H9 (cell line): ENCODE measurements at regions not wholly inside any gene's neighbourhood (a gene's known extent, or its start where the extent isn't known, plus 50 kb on each side); places are given as distances from the start of the nearest gene placed in this dataset.

Experiments
- DNase-seq: peaks from one replicate; pipeline ENCODE4 v3.0.0-alpha.2; 2017
- H2AFZ ChIP-seq: one replicate; pipeline ENCODE4 v1.6.1; 2013; ENCODE audit warnings: mild to moderate bottlenecking, low read length, control low read depth, moderate library complexity
- H2AK5ac ChIP-seq: 2 replicates; pipeline ENCODE4 v1.6.1; 2013; ENCODE audit warnings: low read length, control low read depth, mixed read lengths; ENCODE audit not compliant: insufficient read length
- H2BK120ac ChIP-seq: one replicate; pipeline ENCODE4 v1.6.1; 2013; ENCODE audit warnings: low read depth, mild to moderate bottlenecking, low read length, control low read depth, inconsistent platforms; ENCODE audit not compliant: poor library complexity, severe bottlenecking
- H2BK12ac ChIP-seq: 2 replicates; pipeline ENCODE4 v1.6.1; 2013; ENCODE audit warnings: low read length, control low read depth, mixed read lengths, low read depth; ENCODE audit not compliant: insufficient read length
- H2BK15ac ChIP-seq: 2 replicates; pipeline ENCODE4 v1.6.1; 2013; ENCODE audit warnings: low read depth, low read length, control low read depth
- H2BK20ac ChIP-seq: one replicate; pipeline ENCODE4 v1.6.1; 2013; ENCODE audit warnings: low read depth, mild to moderate bottlenecking, low read length, control low read depth, inconsistent platforms; ENCODE audit not compliant: poor library complexity, severe bottlenecking
- H2BK5ac ChIP-seq: 2 replicates; pipeline ENCODE4 v1.6.1; 2013; ENCODE audit warnings: low read length, control low read depth, mixed read lengths; ENCODE audit not compliant: insufficient read length
- H3K14ac ChIP-seq: 2 replicates; pipeline ENCODE4 v1.6.1; 2013; ENCODE audit warnings: low read length, control low read depth; ENCODE audit not compliant: insufficient read depth
- H3K18ac ChIP-seq: 2 replicates; pipeline ENCODE4 v1.6.1; 2013; ENCODE audit warnings: low read depth, mild to moderate bottlenecking, mixed read lengths, low read length, control low read depth; ENCODE audit not compliant: insufficient read length
- H3K23ac ChIP-seq: 2 replicates; pipeline ENCODE4 v1.6.1; 2013; ENCODE audit warnings: low read length, control low read depth, mixed read lengths, low read depth; ENCODE audit not compliant: insufficient read length
- H3K23me2 ChIP-seq: 2 replicates; pipeline ENCODE4 v1.6.1; 2013; ENCODE audit warnings: low read depth, mild to moderate bottlenecking, mixed read lengths, low read length, control low read depth; ENCODE audit not compliant: insufficient read length, poor library complexity, severe bottlenecking
- H3K27ac ChIP-seq: 2 replicates; pipeline ENCODE4 v1.5.1; 2013; ENCODE audit warnings: low read length, control low read depth, mixed read lengths, low read depth; ENCODE audit not compliant: insufficient read length
- H3K27me3 ChIP-seq: 2 replicates; pipeline ENCODE4 v1.6.1; 2013; ENCODE audit warnings: low read length, control low read depth, inconsistent platforms; ENCODE audit not compliant: insufficient read depth
- H3K4ac ChIP-seq: 2 replicates; pipeline ENCODE4 v1.6.1; 2013; ENCODE audit warnings: low read depth, mild to moderate bottlenecking, control low read depth, inconsistent platforms, low read length, moderate library complexity
- H3K4me1 ChIP-seq: 2 replicates; pipeline ENCODE4 v1.6.1; 2013; ENCODE audit warnings: low read length, control low read depth, inconsistent platforms; ENCODE audit not compliant: insufficient read depth
- H3K4me2 ChIP-seq: 2 replicates; pipeline ENCODE4 v1.6.1; 2013; ENCODE audit warnings: low read length, control low read depth, mixed read lengths; ENCODE audit not compliant: insufficient read length, insufficient read depth
- H3K56ac ChIP-seq: 2 replicates; pipeline ENCODE4 v1.6.1; 2013; ENCODE audit warnings: low read depth, mild to moderate bottlenecking, mixed read lengths, low read length, control low read depth; ENCODE audit not compliant: insufficient read length
- H3K79me1 ChIP-seq: 2 replicates; pipeline ENCODE4 v1.6.1; 2013; ENCODE audit warnings: low read depth, mild to moderate bottlenecking, moderate library complexity, low read length, control low read depth, inconsistent platforms; ENCODE audit not compliant: insufficient read depth, poor library complexity, severe bottlenecking
- H3K79me2 ChIP-seq: 2 replicates; pipeline ENCODE4 v1.6.1; 2013; ENCODE audit warnings: low read length, control low read depth, inconsistent platforms; ENCODE audit not compliant: insufficient read depth
- H3K9ac ChIP-seq: 2 replicates; pipeline ENCODE4 v1.6.1; 2013; ENCODE audit warnings: low read length, control low read depth, mixed read lengths; ENCODE audit not compliant: insufficient read length; ENCODE audit errors: extremely low read depth
- H3K9me3 ChIP-seq: one replicate; pipeline ENCODE4 v1.6.1; 2013; ENCODE audit warnings: low read depth, low read length, inconsistent platforms; ENCODE audit not compliant: control insufficient read depth
- H3T11ph ChIP-seq: one replicate; pipeline ENCODE4 v1.6.1; 2013; ENCODE audit warnings: mild to moderate bottlenecking, low read length, control low read depth, inconsistent platforms
- H4K20me1 ChIP-seq: one replicate; pipeline ENCODE4 v1.6.1; 2013; ENCODE audit not compliant: control insufficient read depth, insufficient read length, insufficient read depth
- H4K5ac ChIP-seq: 2 replicates; pipeline ENCODE4 v1.6.1; 2013; ENCODE audit warnings: low read depth, mild to moderate bottlenecking, mixed read lengths, low read length, control low read depth; ENCODE audit not compliant: insufficient read length
- H4K8ac ChIP-seq: replicated peaks from 2 replicates; pipeline ENCODE4 v1.6.1; 2013; ENCODE audit warnings: low read length, control low read depth, mixed read lengths, low read depth; ENCODE audit not compliant: insufficient read length
- H4K91ac ChIP-seq: 2 replicates; pipeline ENCODE4 v1.6.1; 2013; ENCODE audit warnings: low read depth, mild to moderate bottlenecking, moderate library complexity, mixed read lengths, low read length, control low read depth; ENCODE audit not compliant: insufficient read length
- H3K27ac Mint-ChIP-seq, 3 experiments: 2 replicates in 2 of 3; 3 replicates in 1 of 3; pipeline ENCODE4 v1.8.0; 2020 to 2021; ENCODE audit warnings: mixed read lengths in 3 of 3, mild to moderate bottlenecking in 1 of 3, moderate library complexity in 1 of 3
- H3K27me3 Mint-ChIP-seq: 2 replicates; pipeline ENCODE4 v1.8.0; 2021; ENCODE audit warnings: low read depth, mild to moderate bottlenecking, moderate library complexity, mixed read lengths
- H3K36me3 Mint-ChIP-seq, 3 experiments: 2 replicates in 2 of 3; 3 replicates in 1 of 3; pipeline ENCODE4 v1.8.0; 2020 to 2021; ENCODE audit warnings: low read depth in 3 of 3, mixed read lengths in 3 of 3; ENCODE audit not compliant: insufficient read depth in 1 of 3
- H3K4me1 Mint-ChIP-seq, 2 experiments: 2 replicates each; pipeline ENCODE4 v1.8.0; 2020; ENCODE audit warnings: mixed read lengths in 2 of 2
- H3K4me3 Mint-ChIP-seq, 2 experiments: 2 replicates in 1 of 2; 3 replicates in 1 of 2; pipeline ENCODE4 v1.8.0; 2020 to 2021; ENCODE audit warnings: mild to moderate bottlenecking in 2 of 2, mixed read lengths in 2 of 2, moderate library complexity in 1 of 2
- H3K9me3 Mint-ChIP-seq, 2 experiments: 2 replicates in 1 of 2; 3 replicates in 1 of 2; pipeline ENCODE4 v1.8.0; 2020; ENCODE audit warnings: mild to moderate bottlenecking in 2 of 2, mixed read lengths in 2 of 2, moderate library complexity in 1 of 2
- CTCF ChIP-seq: fragments of 200-600 bp; sonication (generic); conservative IDR thresholded peaks from 3 replicates; pipeline ENCODE4 v1.8.0; 2021; ENCODE audit warnings: antibody characterized with exemption, mild to moderate bottlenecking
- WGBS: extraction: QIAGEN DNeasy Blood & Tissue Kit; methylation state at CpG from one replicate; pipeline ENCODE4 v1.1.7; 2013; ENCODE audit warnings: missing lambda C conversion rate, low lambda C conversion rate, mixed read lengths; ENCODE audit not compliant: insufficient read length; ENCODE audit errors: extremely low coverage; 5-methylcytosine and 5-hydroxymethylcytosine counted together

GRCh38 chr3:4119119-4119518 is 184.1 kb upstream of the SETMAR start:
- Mint-ChIP-seq H3K27ac (no peak overlapping the region; a peak in 1 of 7 replicates), H3K4me1 (peaks cover 6 to 11% of the 10 kb centered on the region in 2 experiments), H3K27me3 (no peaks in the 10 kb centered on the region), H3K36me3 (no peaks in the 10 kb centered on the region), H3K4me3 (no peak overlapping the region), H3K9me3 (no peaks in the 10 kb centered on the region)
- Histone ChIP-seq H3K4ac (no peak overlapping the region), H4K20me1 (no peaks in the 10 kb centered on the region), H2AFZ (no peak overlapping the region), H3K79me1 (no peaks in the 10 kb centered on the region), H3K4me1 (no peaks in the 10 kb centered on the region), H2BK15ac (no peak overlapping the region), H3K27me3 (no peaks in the 10 kb centered on the region), H2BK120ac (no peak overlapping the region), H4K91ac (no peak overlapping the region), H4K5ac (no peak overlapping the region), H3K9ac (no peak overlapping the region), H2AK5ac (no peak overlapping the region), H3K56ac (no peak overlapping the region), H2BK5ac (no peak overlapping the region), H3K23me2 (no peaks in the 10 kb centered on the region), H2BK12ac (no peak overlapping the region), H3K14ac (no peak overlapping the region), H3K9me3 (no peaks in the 10 kb centered on the region), H3K18ac (no peak overlapping the region), H3K27ac (no peak overlapping the region), H3T11ph (no peak overlapping the region), H4K8ac (no peak overlapping the region), H3K23ac (no peak overlapping the region), H3K79me2 (no peaks in the 10 kb centered on the region), H2BK20ac (no peak overlapping the region), H3K4me2 (no peak overlapping the region)
- no peak for TF ChIP-seq CTCF
- DNase-seq: no peak
- WGBS: no CpG with 5 or more reads among the region's 2 CpGs
